PC-3 (cell line): ENCODE measurements at regions not wholly inside any gene's neighbourhood (a gene's known extent, or its start where the extent isn't known, plus 50 kb on each side); places are given as distances from the start of the nearest gene placed in this dataset.

Source experiments
- ATAC-seq: fragments of 200-7000 bp; cut with Tn5 transposase; 2 replicates; pipeline ENCODE4 v1.9.1; 2020; ENCODE audit warnings: mild to moderate bottlenecking, moderate library complexity
- BruUV-seq: library from RNA; stranded (reverse); fragments of 400-500 nt; replicated peaks from 2 replicates; lab custom pipeline; 2021; lab: Mats Ljungman, UMichigan
- CTCF ChIA-PET: fragments of 300-600 bp; sonication (Branson Sonifier 250); formaldehyde crosslinking; loops from one replicate; lab custom pipeline; 2022; ENCODE audit warnings: antibody characterized with exemption; lab: Charles Lee
- POLR2A ChIA-PET: fragments of 300-600 bp; sonication (Branson Sonifier 250); formaldehyde crosslinking; loops from one replicate; lab custom pipeline; 2022; ENCODE audit warnings: antibody characterized with exemption; ENCODE audit not compliant: unreplicated experiment; lab: Charles Lee
- DNase-seq: peaks from one replicate; pipeline ENCODE4 v3.0.0-alpha.2; 2015
- H2AFZ ChIP-seq: fragments of 300-600 bp; sonication (generic); 2 replicates; pipeline ENCODE4 v1.6.0; 2016; ENCODE audit warnings: antibody characterized with exemption, low read length
- H3F3A ChIP-seq: fragments of 300-600 bp; sonication (generic); one replicate; pipeline ENCODE4 v1.6.0; 2017; ENCODE audit warnings: antibody characterized with exemption, low read length, control low read depth, mild to moderate bottlenecking; ENCODE audit not compliant: unreplicated experiment
- H3K27ac ChIP-seq: fragments of 300-600 bp; sonication (generic); 2 replicates; pipeline ENCODE4 v1.5.1; 2016; ENCODE audit warnings: mild to moderate bottlenecking, low read length
- H3K27me3 ChIP-seq: fragments of 300-600 bp; sonication (generic); 2 replicates; pipeline ENCODE4 v1.6.1; 2016; ENCODE audit warnings: low read length, mixed read lengths
- H3K36me3 ChIP-seq: fragments of 300-600 bp; sonication (generic); 2 replicates; pipeline ENCODE4 v1.6.1; 2016; ENCODE audit warnings: low read depth, mixed run types, low read length, mixed read lengths
- H3K4me1 ChIP-seq: fragments of 300-600 bp; sonication (generic); 2 replicates; pipeline ENCODE4 v1.5.1; 2016; ENCODE audit warnings: low read length; ENCODE audit not compliant: insufficient read depth
- H3K4me2 ChIP-seq: fragments of 300-600 bp; sonication (generic); 2 replicates; pipeline ENCODE4 v1.6.0; 2016; ENCODE audit warnings: low read length
- H3K4me3 ChIP-seq: fragments of 300-600 bp; sonication (generic); 2 replicates; pipeline ENCODE4 v1.5.1; 2016; ENCODE audit warnings: mild to moderate bottlenecking, low read length, mixed read lengths
- H3K79me2 ChIP-seq: fragments of 300-600 bp; sonication (generic); 2 replicates; pipeline ENCODE4 v1.6.1; 2017; ENCODE audit warnings: low read length, mixed read lengths
- H3K9ac ChIP-seq: fragments of 300-600 bp; sonication (generic); 2 replicates; pipeline ENCODE4 v1.6.0; 2016; ENCODE audit warnings: mild to moderate bottlenecking, low read length
- H3K9me2 ChIP-seq: fragments of 300-600 bp; sonication (generic); replicated peaks from 2 replicates; pipeline ENCODE4 v1.6.1; 2016; ENCODE audit warnings: mixed run types, low read length, mixed read lengths
- H3K9me3 ChIP-seq: fragments of 300-600 bp; sonication (generic); 2 replicates; pipeline ENCODE4 v1.6.1; 2016; ENCODE audit warnings: low read length, mixed read lengths
- H4K20me1 ChIP-seq: fragments of 300-600 bp; sonication (generic); 2 replicates; pipeline ENCODE4 v1.6.1; 2016; ENCODE audit warnings: low read length, mixed read lengths
- CTCF ChIP-seq: fragments of 300-600 bp; sonication (generic); conservative IDR thresholded peaks from 2 replicates; pipeline ENCODE4 v1.5.1; 2017; ENCODE audit warnings: antibody characterized with exemption, low read depth, mild to moderate bottlenecking, low read length
- EZH2 ChIP-seq: fragments of 300-600 bp; sonication (generic); IDR thresholded peaks from one replicate; pipeline ENCODE4 v1.6.1; 2017; ENCODE audit warnings: antibody characterized with exemption, mild to moderate bottlenecking, low read length; ENCODE audit not compliant: unreplicated experiment
- EZH2phosphoT487 ChIP-seq: fragments of 300-600 bp; sonication (generic); IDR thresholded peaks from 2 replicates; pipeline ENCODE4 v1.6.1; 2018; ENCODE audit warnings: mild to moderate bottlenecking, antibody characterized with exemption, low read length, borderline replicate concordance
- intact Hi-C: fragments of 100-400 bp; cut with micrococcal nuclease; formaldehyde crosslinking; loops from 2 replicates; pipeline ENCODE4 v1.9.0; 2023

GRCh38 chr2:67002618-67003371 lies 394.3 kb upstream of the ETAA1 start:
- Histone ChIP-seq H3K27me3 (peaks cover 14% of the 10 kb centered on the region; the same call in 1 of the 2 replicates), H2AFZ (no peak overlapping the region), H3K27ac (no peak overlapping the region), H3K79me2 (no peaks in the 10 kb centered on the region), H3K9me2 (no peaks in the 10 kb centered on the region), H3K36me3 (no peaks in the 10 kb centered on the region), H3F3A (no peaks in the 10 kb centered on the region), H3K4me2 (no peak overlapping the region), H3K9ac (no peak overlapping the region), H3K9me3 (no peaks in the 10 kb centered on the region), H3K4me3 (no peak overlapping the region), H4K20me1 (no peaks in the 10 kb centered on the region), H3K4me1 (no peaks in the 10 kb centered on the region)
- CTCF ChIA-PET = no interaction called here
- BruUV-seq = no TSS peak
- ATAC-seq = no peak
- POLR2A ChIA-PET = no interaction called here
- intact Hi-C loops = no loop called here
- DNase-seq = no peak
- TF ChIP-seq EZH2phosphoT487 (no peak), EZH2 (no peak), CTCF (no peak; the same call in 1 of the 2 replicates)

GRCh38 chr2:67006373-67006960 lies 390.7 kb upstream of the ETAA1 start:
- intact Hi-C loops = no loop called here
- H3K9me2 ChIP-seq = no peaks in the 10 kb centered on the region
- ChIA-PET POLR2A (no interaction called here), CTCF (no interaction called here)
- no peak overlapping the region for H3K4me3 ChIP-seq
- H3K4me1 ChIP-seq = no peaks in the 10 kb centered on the region
- DNase-seq (no peak), ATAC-seq (no peak)
- H3K27ac ChIP-seq = no peak overlapping the region
- H3K9me3 ChIP-seq = no peaks in the 10 kb centered on the region
- no peaks in the 10 kb centered on the region for H4K20me1 ChIP-seq
- H2AFZ ChIP-seq = no peak overlapping the region
- no peaks in the 10 kb centered on the region for H3K79me2 ChIP-seq
- H3K4me2 ChIP-seq = no peak overlapping the region
- H3K36me3 ChIP-seq = no peaks in the 10 kb centered on the region
- no peak for TF ChIP-seq CTCF
- no peak for TF ChIP-seq EZH2
- no peak for TF ChIP-seq EZH2phosphoT487
- H3K9ac ChIP-seq = no peak overlapping the region
- no TSS peak for BruUV-seq
- peaks cover 22% of the 10 kb centered on the region; the same call in 1 of the 2 replicates for H3K27me3 ChIP-seq
- H3F3A ChIP-seq = no peaks in the 10 kb centered on the region

GRCh38 chr2:67008155-67008554 lies 389.0 kb upstream of the ETAA1 start:
- POLR2A ChIA-PET = no interaction called here
- CTCF ChIA-PET = no interaction called here
- H2AFZ ChIP-seq = no peak overlapping the region
- H3K4me3 ChIP-seq = no peak overlapping the region
- H3K79me2 ChIP-seq = no peaks in the 10 kb centered on the region
- intact Hi-C loops = no loop called here
- no peaks in the 10 kb centered on the region for H3K4me1 ChIP-seq
- H4K20me1 ChIP-seq = no peaks in the 10 kb centered on the region
- ATAC-seq = no peak
- no peaks in the 10 kb centered on the region for H3K9me3 ChIP-seq
- BruUV-seq = no TSS peak
- H3K27ac ChIP-seq = no peak overlapping the region
- no peaks in the 10 kb centered on the region for H3K9me2 ChIP-seq
- no peak overlapping the region for H3K9ac ChIP-seq
- no peak for TF ChIP-seq EZH2phosphoT487
- no peak for TF ChIP-seq CTCF
- TF ChIP-seq EZH2 = no peak
- H3K4me2 ChIP-seq = no peak overlapping the region
- DNase-seq = no peak
- no peaks in the 10 kb centered on the region for H3K36me3 ChIP-seq
- no peaks in the 10 kb centered on the region for H3F3A ChIP-seq
- H3K27me3 ChIP-seq = peaks cover 36% of the 10 kb centered on the region; the same call in 1 of the 2 replicates
